Dedifferentiated amniotic fluid mesenchymal stem cell (primary cell): ENCODE measurements at regions not wholly inside any gene's neighbourhood (a gene's known extent, or its start where the extent isn't known, plus 50 kb on each side); places are given as distances from the start of the nearest gene placed in this dataset.

Source experiments
- DNase-seq: peaks from one replicate; pipeline ENCODE4 v3.0.0-alpha.2; 2016; ENCODE audit errors: extremely low spot score

- DNase-seq = no peak
Observed at GRCh38 chr1:162921311-162921710, 60.3 kb upstream of the CCDC190 start.

GRCh38 chr1:162919034-162919433 lies 58.1 kb upstream of the CCDC190 start:
- no peak for DNase-seq

GRCh38 chr1:162918151-162918754 lies 57.3 kb upstream of the CCDC190 start:
- no peak for DNase-seq

GRCh38 chr1:162916821-162917613 lies 56.0 kb upstream of the CCDC190 start:
- DNase-seq = no peak

- no peak for DNase-seq
Observed at GRCh38 chr1:162916407-162916806, 55.4 kb upstream of the CCDC190 start.

- DNase-seq = no peak
Observed at GRCh38 chr1:162914601-162915000, 53.6 kb upstream of the CCDC190 start.

- no peak for DNase-seq
Observed at GRCh38 chr1:162913345-162913744, 52.4 kb upstream of the CCDC190 start.

GRCh38 chr1:162912061-162912667 lies 51.2 kb upstream of the CCDC190 start:
- no peak for DNase-seq
